ENCODE measurements at regions not wholly inside any gene's neighbourhood (a gene's known extent, or its start where the extent isn't known, plus 50 kb on each side); places are given as distances from the start of the nearest gene placed in this dataset.

DNA sequence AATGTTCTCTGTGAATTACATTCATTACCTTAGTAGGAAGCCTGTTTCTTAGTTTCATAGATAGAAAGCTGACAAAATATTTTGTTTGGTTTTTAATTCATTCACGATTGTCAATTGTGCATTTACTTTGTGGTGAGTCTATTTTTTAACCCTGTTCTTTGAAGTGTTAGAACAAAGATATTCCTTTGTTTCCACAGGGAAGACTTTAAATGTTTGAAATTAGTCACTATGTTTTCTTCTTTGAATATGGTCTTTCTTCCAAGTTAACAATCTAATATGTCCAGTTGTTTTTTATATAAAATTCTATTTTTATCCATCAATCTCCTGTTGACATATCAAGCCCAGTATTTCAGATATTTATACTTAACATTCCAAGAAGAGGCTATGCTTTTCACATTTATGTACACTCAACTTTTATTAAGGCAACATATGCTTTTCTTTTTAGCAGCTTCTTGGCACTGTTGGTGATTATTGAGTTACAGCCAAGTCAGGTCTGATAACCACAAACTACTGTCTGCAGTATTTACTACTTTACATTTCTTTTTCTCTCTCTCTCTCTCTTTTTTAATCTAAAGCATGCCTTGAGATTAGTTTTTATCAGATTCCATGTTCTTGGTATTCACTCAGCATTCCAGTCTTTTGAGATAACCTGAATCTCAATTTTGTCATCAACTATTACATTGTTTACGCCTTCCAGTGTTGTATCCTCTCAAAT, 812.8 kb upstream of the SLC10A2 start:
- Histone ChIP-seq H3K27ac (no peak overlapping the region), H3K9me3 (no peaks in the 10 kb centered on the region), H3K36me3 (replicated peaks in 1 of 2; ENCODE audit: insufficient read depth in 1 of 2, low read depth in 2 of 2) (no peaks in the 10 kb centered on the region), H3K27me3 (no peaks in the 10 kb centered on the region), H3K4me3 (no peak overlapping the region), H3K4me1 (no peaks in the 10 kb centered on the region)
- TF ChIP-seq POLR2A (IDR thresholded peaks at IDR 0.05) (no peak), CTCF (IDR thresholded peaks at IDR 0.05) (no peak)
- DNase-seq = no peak
- ATAC-seq = no peak
- WGBS, 2 donors = 46 to 50% methylated on average over 2 of the region's 2 CpGs
- intact Hi-C loops (cut with DNase I) = no loop called here

DNA sequence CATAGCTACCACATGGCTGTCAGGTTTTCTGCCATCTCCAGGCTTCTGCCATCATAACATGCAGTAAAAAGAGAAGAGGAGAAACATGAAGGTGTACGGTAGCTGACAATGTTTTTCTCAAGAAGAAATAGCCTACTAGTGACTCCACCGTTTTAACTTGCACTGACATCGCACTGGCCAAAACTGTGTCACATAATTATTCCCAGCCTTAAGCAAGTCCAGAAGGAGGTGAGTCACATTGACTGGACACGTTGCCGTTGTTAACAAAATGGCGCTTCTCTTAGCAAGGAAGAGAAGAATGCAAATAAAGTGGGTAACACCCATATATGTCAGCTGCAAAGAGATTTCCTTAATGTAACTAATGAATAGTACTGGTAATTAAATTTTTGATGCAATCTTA, 810.4 kb upstream of the SLC10A2 start:
- H3K27ac ChIP-seq = no peak overlapping the region
- H3K9me3 ChIP-seq = no peaks in the 10 kb centered on the region
- no peak overlapping the region for H3K4me3 ChIP-seq
- no peaks in the 10 kb centered on the region for H3K27me3 ChIP-seq
- TF ChIP-seq CTCF (IDR thresholded peaks at IDR 0.05) = no peak
- no peak for TF ChIP-seq POLR2A (IDR thresholded peaks at IDR 0.05)
- DNase-seq = no peak
- WGBS, 2 donors = 87 to 88% methylated on average over 6 of the region's 6 CpGs
- no peak for ATAC-seq
- intact Hi-C loops (cut with DNase I) = no loop called here
- H3K4me1 ChIP-seq = no peaks in the 10 kb centered on the region
- no peaks in the 10 kb centered on the region for H3K36me3 ChIP-seq (replicated peaks in 1 of 2; ENCODE audit: insufficient read depth in 1 of 2, low read depth in 2 of 2)

GRCh38 chr13:103873725-103874124, 807.5 kb upstream of the SLC10A2 start:
- DNase-seq = no peak
- Histone ChIP-seq H3K27me3 (no peaks in the 10 kb centered on the region), H3K36me3 (replicated peaks in 1 of 2; ENCODE audit: insufficient read depth in 1 of 2, low read depth in 2 of 2) (no peaks in the 10 kb centered on the region), H3K9me3 (no peaks in the 10 kb centered on the region), H3K4me1 (no peaks in the 10 kb centered on the region), H3K4me3 (no peak overlapping the region), H3K27ac (no peak overlapping the region)
- WGBS, 2 donors = 54 to 59% methylated on average over 4 of the region's 4 CpGs
- intact Hi-C loops (cut with DNase I) = no loop called here
- no peak for TF ChIP-seq POLR2A (IDR thresholded peaks at IDR 0.05)
- TF ChIP-seq CTCF (IDR thresholded peaks at IDR 0.05) = no peak
- no peak for ATAC-seq

DNA sequence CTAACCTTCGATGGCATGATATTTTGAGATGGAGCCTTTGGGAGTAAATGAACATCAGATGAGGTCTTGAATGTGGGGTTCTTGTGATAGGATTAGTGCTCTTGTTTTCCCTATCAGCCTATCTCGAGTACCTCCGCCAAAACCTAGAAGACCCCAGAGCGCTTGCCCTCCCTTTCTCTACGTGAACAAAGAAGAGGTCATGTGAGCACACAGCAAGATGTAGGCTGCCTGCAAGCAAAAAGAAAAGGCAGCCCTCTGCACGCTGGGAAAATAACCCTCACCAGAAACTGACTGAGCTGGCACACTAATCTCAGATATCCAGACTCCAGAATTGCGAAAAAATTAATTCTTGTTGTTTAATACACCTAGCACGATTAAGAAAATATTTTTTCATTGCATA, 799.8 kb upstream of the SLC10A2 start:
- TF ChIP-seq POLR2A (IDR thresholded peaks at IDR 0.05) (no peak), CTCF (IDR thresholded peaks at IDR 0.05) (no peak)
- DNase-seq (no peak), ATAC-seq (no peak)
- 56 to 69% methylated on average over 8 of the region's 8 CpGs for whole genome bisulfite sequencing, 2 donors
- H3K9me3 ChIP-seq = no peaks in the 10 kb centered on the region
- H3K36me3 ChIP-seq (replicated peaks in 1 of 2; ENCODE audit: insufficient read depth in 1 of 2, low read depth in 2 of 2) = no peaks in the 10 kb centered on the region
- no peak overlapping the region for H3K4me3 ChIP-seq
- no peaks in the 10 kb centered on the region for H3K4me1 ChIP-seq
- intact Hi-C loops (cut with DNase I) = no loop called here
- no peaks in the 10 kb centered on the region for H3K27me3 ChIP-seq
- H3K27ac ChIP-seq = no peak overlapping the region

GRCh38 chr13:103862525-103862924, 796.3 kb upstream of the SLC10A2 start:
- Histone ChIP-seq H3K9me3 (no peaks in the 10 kb centered on the region), H3K27me3 (no peaks in the 10 kb centered on the region), H3K4me3 (no peak overlapping the region), H3K4me1 (no peaks in the 10 kb centered on the region), H3K36me3 (replicated peaks in 1 of 2; ENCODE audit: insufficient read depth in 1 of 2, low read depth in 2 of 2) (no peaks in the 10 kb centered on the region), H3K27ac (no peak overlapping the region)
- DNase-seq (no peak), ATAC-seq (no peak)
- no peak for TF ChIP-seq POLR2A (IDR thresholded peaks at IDR 0.05)
- intact Hi-C loops (cut with DNase I) = no loop called here
- WGBS, 2 donors = 73 to 76% methylated on average over 4 of the region's 4 CpGs
